ENCODE measurements at regions not wholly inside any gene's neighbourhood (a gene's known extent, or its start where the extent isn't known, plus 50 kb on each side); places are given as distances from the start of the nearest gene placed in this dataset.

GRCh38 chr16:65608455-65608854 is 486.6 kb upstream of the CDH11 start:
- TF ChIP-seq CTCF (IDR thresholded peaks at IDR 0.05): no peak
- TF ChIP-seq POLR2A (IDR thresholded peaks at IDR 0.05): no peak

All from breast epithelium (tissue), 3 donors.